NT2/D1 (cell line): ENCODE measurements at regions not wholly inside any gene's neighbourhood (a gene's known extent, or its start where the extent isn't known, plus 50 kb on each side); places are given as distances from the start of the nearest gene placed in this dataset.

Experiments
- YY1 ChIP-seq: IDR thresholded peaks from 2 replicates; pipeline ENCODE4 v1.6.1; 2011; ENCODE audit not compliant: insufficient read length, insufficient read depth
- ZNF274 ChIP-seq: IDR thresholded peaks from 2 replicates; pipeline ENCODE4 v1.6.1; 2011; ENCODE audit warnings: mild to moderate bottlenecking, low read depth, low read length

- TF ChIP-seq YY1 (no peak), ZNF274 (no peak)
Observed at GRCh38 chr5:25448190-25448621, 803.4 kb upstream of the CDH10 start.
